Cerebellar cortex (tissue), 1 donor: ENCODE measurements at regions not wholly inside any gene's neighbourhood (a gene's known extent, or its start where the extent isn't known, plus 50 kb on each side); places are given as distances from the start of the nearest gene placed in this dataset.
"Not testable (repeated sequence)": the region's sequence is repeated elsewhere in the genome, so short reads cannot be mapped to it uniquely, and the experiment has no call there.

ENCODE experiments used
- DNase-seq: peaks from one replicate; pipeline ENCODE4 v3.0.0-alpha.2; 2015; ENCODE audit warnings: low spot score

- no peak for DNase-seq
Measured at GRCh38 chr4:188437535-188437934, 298.3 kb downstream of the TRIML1 start.

GRCh38 chr4:188438391-188438824, 299.2 kb downstream of the TRIML1 start:
- not testable (repeated sequence) for DNase-seq

DNA sequence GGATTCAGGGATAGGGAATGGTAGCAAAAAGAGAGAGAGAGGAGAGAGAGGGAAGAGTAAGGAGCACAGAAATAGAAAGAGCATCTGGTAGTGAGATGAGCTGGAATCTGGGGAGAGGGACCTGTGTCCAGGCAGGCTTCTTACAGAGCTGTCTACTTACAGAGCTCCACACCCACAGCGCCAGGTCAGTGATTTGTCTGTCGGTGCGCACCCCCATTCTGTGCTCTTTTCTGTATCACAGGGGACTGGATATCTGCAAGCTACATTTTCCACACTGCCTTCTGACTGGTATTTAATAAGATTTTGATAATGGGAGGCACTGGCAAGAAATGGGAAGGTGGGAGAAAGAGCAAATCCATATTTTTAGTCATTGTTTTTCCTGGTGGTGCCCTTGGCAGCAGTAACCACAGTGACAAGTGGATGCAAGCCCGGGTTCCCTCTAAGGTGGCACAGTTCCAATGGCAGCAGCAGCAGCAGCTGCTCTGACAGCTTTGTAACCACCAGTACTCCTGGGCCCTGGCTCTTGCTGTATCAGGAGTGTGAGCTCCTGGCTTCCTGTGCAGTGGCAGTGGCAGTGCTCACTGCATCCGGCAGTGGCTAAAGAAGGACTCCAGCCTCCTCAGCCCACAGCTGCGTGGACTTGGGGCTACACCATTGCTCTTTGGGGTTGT, 300.5 kb downstream of the TRIML1 start:
- DNase-seq, result peak; percentile 3

DNA sequence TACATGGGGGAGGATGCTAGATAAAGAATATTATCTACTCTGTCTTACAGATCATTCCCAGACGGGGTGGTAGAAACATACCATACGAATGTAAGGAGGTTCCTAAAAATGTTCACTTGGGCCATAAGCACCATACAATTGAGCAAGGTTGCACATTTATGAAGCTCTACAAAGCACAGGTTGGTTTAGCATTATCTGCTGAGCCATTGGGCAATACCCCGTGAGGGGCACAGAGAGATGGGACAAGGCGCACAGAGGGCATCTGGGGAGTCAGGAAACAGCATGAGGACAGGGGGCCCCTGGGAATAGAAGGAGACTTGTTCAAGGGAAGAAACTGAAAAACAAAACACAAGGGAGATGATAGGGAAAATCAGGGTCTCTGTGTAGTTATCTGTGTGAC, 305.3 kb downstream of the TRIML1 start:
- DNase-seq, result no peak

DNA sequence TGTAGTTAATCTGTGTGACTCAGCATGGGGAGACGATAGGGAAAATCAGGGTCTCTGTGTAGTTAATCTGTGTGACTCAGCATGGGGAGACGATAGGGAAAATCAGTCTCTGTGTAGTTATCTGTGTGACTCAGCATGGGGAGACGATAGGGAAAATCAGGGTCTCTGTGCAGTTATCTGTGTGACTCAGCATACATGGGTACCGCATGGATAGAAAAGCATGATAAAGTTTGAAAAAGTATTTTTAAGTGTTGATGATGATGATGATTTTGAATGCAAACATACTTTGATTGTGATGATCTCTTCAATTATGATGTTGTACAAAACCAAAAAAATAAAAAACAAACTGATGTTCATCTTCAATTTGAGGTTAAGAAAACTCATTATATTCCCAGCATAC, 309.8 kb downstream of the TRIML1 start:
- not testable (repeated sequence) for DNase-seq

DNA sequence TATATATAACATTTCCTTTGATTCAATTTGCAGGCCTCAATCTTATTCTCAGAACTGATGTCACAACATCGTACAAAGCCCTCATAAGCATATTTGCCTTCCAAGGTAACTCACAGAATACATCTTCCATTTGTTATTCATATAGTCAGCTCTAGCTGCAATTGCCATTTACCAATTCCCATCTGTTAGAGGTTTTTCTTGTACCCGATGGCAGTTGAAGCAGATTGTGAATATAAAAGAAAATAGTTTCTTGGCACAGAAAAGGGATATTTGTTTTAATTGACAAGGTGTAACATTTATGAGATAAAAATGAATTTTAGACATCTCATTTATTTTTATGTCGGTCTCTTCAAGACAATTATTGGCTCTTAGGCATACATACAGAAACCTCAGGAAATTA, 311.3 kb downstream of the TRIML1 start:
- DNase-seq, result no peak

DNA sequence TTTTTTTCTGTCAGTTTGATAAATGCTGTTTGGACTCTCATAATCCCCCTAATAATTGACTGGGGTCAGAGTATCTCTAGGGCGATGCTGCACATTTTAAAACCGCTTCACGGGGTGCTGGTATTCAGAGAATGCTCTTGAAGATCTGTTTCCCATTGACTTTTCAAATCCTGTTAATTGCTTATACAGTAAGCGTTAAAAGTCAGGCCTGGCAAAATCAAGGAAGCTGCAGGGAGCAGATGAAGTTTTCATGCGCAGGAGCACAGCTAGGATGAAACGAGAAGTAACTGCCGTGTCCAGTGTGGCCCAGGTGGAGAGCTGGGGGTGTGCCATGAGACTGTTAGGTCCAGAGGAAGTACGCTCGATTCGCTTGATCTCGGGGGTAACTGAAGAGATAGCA, 312.9 kb downstream of the TRIML1 start:
- DNase-seq, result no peak

DNA sequence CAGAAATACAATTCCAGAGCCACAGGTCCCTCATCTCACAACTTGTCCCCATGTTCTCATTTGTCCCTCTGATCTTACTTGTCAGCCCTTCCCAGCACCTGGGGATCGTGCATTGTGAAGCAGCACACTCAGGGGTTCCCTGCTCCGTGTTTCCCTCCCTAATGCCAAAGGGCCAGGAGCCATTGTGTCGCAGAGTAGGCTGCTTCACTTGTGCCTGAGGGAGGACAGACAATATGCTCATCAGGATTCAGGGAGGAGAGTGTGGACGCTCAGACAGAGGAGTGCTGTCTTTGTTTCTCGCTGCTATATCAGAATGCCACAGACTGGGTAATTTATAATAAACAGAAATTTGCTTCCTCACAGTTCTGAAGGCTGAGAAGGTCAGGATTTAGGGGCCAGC, 315.3 kb downstream of the TRIML1 start:
- no peak for DNase-seq

DNA sequence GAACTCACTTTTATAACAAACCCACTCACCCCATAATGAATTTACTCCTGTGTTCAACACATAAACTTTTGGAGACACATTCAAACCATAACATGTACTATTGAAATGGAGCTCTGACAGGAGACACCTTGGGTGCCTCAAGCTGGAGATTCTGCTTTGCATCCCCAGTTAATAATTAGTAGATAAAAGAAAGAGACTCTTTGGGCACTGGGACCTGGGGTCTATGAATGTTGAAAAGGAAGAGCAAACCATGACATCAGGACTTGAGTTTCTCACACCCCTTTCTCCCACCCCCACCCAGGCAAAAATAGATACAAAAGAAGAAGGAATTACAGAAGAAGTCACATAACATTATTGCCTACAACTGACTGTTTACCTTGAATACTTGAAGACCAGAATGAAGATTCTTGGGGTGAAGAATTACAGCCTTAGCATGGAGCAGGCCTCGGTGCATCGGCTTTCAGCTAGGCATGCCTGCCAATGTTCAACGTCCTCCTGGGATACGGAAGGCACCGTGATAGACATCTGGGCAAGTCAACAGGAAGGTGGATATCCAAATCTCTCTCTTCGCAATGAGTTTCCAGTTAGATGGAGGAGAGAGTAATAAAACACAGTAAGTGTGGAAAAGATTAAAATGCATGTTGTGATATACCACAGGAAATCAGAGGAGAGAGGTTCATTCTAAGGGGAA, 316.0 kb downstream of the TRIML1 start:
- DNase-seq, result no peak

GRCh38 chr4:188459381-188459780, 320.1 kb downstream of the TRIML1 start:
- no peak for DNase-seq

DNA sequence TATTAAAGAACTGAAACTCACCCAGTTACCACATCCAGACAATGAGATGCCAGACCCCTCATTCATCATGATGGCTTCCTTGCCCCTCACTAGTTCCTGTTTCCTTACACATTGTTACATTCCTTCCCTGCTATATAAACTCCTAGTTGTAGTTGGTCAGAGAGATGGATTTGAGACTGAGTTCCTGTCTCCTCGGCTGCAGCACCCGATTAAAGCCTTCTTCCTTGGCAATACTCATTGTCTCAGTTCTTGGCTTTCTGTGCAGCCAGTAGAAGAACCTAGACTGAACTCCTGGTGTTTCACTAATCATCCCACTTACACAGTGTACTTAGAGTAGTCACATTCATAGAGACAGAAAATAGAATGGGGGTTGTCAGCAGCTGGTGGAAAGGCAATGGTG, 324.7 kb downstream of the TRIML1 start:
- DNase-seq, result no peak

DNA sequence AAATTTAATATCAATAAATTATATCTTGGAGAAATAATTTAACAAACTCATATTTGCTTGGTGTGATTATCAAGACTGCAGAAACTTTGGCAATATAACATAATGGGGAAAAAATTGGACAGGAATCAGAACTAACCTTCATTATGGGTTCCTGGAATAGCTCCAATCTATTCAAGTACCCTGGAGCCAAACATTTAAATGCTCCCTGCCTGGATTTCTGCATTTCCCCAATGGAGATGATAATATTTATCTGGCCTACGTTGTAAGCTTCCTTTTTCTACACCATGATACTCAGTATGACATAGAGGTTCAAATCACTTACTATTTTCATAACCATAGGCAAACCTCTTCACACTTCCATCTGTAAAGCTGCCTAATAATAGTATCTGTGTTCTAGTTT, 326.8 kb downstream of the TRIML1 start:
- no peak for DNase-seq

DNA sequence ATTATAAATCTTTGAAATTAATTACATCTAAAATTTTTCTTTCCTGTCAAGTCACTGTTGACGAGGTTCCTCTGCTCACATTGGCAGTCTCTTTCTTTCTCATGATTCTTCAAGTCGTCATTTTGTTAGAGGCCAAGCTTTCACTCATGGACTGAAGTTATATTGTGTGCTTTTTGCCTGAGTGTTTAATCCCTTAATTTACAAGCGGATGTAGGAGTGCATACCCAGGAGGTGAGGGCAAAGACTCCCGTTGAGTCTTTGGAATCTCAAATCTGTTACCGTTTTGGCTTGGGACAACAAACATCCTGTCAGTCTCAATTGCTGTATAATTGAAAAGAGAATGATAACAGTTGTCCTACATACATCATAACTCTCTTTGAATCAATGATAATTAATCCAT, 345.0 kb downstream of the TRIML1 start:
- DNase-seq, result no peak

DNA sequence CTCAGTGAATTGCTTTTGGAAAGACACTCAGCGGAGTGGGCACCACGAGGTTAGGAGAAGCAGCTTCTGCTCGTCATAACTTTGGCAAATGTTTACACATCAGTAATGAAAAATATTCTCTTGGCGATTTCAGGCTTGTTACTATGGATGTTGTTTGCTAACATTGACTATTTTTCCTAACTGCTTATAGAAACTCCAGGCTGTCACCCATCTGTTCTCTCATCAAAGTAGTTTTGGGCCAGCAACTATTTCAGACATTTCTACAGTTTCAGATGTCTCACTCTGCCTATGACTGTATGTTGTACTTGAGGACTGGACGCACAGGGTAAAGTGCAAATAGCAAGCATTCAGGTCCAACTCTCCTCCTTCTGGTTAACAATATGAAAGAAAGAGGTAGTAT, 346.7 kb downstream of the TRIML1 start:
- DNase-seq, result no peak

DNA sequence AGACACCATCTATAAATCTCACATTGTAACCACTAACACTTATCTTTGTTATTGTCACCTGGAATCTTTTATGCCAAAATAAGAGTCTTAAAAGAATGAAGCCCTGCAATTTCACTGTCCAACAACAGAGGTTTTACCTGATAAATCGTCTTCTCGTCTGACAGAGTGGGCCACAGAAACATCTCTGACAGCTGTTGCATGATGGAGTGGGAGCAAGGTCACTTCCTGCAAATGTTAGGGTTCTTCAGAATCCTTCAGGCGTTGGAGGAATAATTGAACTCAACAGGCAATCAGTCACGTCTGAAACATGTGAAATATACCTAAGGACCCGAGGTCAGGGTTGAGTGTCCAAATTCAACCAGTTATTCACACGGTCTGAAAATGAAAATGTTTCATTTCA, 353.6 kb downstream of the TRIML1 start:
- DNase-seq, result no peak

- no peak for DNase-seq
Measured at GRCh38 chr4:188495169-188495568, 355.9 kb downstream of the TRIML1 start.

DNA sequence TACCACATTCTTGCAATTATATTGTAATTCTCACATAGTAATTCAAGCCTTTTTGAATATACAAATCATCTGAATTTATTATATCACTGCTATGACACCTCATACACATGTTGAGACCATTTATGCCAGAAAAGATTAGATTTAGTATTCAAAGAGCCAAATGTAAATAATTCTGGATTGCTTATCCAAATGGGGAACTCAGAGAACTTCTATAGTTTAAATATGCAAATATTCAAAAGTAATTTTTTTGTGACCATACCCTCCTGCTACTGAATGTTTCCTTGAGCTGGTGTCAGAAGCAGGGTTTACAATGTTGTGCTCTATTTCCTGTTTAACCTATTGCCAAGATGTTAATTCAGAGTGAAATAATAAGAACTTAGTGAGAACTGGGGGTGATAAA, 372.2 kb downstream of the TRIML1 start:
- DNase-seq, result no peak

DNA sequence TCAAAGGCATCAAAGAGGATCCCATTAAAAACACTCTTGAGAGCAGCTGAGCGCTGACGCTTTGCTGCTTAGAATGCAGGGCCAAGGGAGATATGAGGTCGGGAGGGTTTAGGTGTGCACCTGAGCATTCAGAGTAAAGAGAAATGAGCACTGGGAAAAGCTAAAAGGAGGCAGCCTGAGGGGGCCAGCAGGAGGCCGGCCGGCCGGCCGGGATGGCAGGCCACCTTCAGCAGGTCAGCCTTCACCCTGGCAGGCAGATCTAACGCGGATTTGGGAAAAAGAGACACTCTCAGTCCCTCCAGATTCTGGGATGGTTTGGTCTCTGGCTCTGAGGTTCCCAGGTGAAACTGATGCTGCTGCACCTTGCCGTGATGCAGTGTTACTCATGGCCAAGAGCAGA, 393.5 kb downstream of the TRIML1 start:
- no peak for DNase-seq

DNA sequence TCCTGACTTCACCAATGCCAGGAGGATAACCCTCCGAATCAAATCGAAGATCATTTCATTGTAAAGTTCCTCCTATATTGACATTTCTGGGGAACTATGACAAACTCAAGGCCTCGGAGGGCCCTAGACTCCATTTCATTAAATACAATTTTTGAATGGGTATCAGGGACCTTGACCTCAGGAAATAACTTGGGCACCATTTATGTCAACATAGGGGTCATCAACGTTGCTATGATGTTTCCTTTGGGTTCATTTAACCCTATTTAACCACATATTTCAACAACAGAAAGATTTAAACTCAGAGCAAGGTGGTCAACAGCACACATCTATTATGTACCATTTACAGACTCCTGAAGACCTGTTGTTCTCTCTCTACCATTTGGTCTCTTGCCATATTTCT, 395.1 kb downstream of the TRIML1 start:
- DNase-seq, result no peak

DNA sequence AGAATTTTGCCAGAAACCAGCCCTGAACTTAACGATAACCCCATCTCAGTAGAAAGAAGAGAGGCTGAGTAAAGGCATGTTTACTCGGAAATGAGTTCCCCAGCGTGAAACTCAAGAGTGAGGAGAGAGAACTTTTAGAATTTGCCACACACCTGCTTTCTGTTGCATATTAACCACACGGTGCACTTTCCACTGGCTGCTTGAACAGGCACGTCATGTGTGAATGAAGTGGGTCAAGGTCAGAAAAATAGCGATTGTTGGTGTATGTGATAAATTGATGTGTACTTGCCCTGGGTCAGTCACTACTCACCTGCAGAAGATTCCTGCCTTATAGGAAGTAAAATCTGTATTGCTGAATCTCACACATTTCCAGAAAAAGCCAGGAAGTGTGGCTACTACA, 395.7 kb downstream of the TRIML1 start:
- DNase-seq, result no peak

DNA sequence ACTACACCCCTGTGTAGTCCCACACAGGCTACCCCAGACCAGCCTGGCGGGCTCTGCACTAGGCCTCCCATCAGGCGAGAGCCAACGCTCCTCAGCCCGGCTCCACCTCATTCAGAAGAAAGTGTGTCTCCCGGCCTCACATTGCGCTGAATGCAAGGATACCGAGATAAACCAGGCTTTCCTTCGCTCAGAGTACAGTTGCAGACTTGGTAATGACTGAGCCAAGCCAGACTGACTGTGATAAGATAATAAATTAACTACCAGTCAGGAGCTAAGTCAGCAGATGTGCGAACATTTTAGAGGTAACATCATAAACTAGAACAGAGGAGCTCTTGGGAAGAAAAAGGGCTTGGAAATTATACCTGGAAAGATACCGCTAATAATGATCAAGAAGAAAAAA, 397.6 kb downstream of the TRIML1 start:
- no peak for DNase-seq

DNA sequence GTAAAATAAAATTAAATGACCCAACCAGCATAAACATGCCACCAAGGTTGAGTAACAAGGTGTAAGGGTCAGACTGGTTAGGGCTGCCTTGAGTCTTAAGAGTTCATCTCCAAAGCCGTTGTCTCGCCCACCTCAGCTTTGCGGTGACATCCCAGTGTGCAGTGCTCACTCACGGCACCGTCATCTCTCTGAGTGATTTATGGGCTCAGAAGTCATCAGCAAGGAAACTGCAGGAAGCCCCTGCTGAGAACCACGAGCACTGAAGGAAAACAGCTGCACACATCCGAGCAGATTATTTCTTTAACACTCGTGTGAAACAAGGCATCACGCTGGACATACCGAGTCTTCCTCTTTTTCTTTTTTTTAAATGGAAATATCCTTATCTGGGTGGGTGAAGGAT, 411.1 kb downstream of the TRIML1 start:
- DNase-seq, result no peak

GRCh38 chr4:188551156-188551555, 411.9 kb downstream of the TRIML1 start:
- DNase-seq, result no peak

DNA sequence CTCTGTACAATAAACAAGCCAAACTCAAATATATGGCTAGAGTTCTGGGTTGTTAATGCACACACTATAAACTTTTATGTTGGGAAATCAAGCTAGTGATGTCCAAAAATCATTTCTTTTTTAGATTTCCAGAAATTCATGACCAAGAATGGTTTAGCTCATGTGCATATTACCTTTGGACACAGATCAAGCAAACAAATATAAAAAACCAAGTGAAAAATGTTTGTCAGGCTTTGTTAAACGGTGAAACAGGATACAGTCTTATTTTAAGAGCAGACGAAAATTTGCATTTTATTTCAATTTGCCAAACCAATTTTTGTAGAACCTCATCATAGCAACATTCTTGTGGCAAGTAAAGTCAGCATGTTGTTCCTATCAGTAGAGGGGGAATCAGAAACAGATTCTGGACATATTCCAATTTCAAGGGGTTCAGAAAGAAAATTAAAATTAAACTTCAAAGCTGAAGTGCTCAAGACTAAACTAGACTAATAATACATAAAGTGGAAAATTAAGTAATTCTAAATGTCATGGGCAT, 413.6 kb downstream of the TRIML1 start:
- DNase-seq, result no peak
